HCT116 (cell line): ENCODE measurements at regions not wholly inside any gene's neighbourhood (a gene's known extent, or its start where the extent isn't known, plus 50 kb on each side); places are given as distances from the start of the nearest gene placed in this dataset.

Experiments used
- EGR1 ChIP-seq: IDR thresholded peaks from 2 replicates; pipeline ENCODE4 v1.6.1; 2012; ENCODE audit warnings: low read depth
- POLR2A ChIP-seq: IDR thresholded peaks from 2 replicates; pipeline ENCODE4 v1.7.0; 2011; ENCODE audit warnings: borderline replicate concordance; ENCODE audit not compliant: insufficient read depth, insufficient read length; ENCODE audit errors: extremely low read depth
- POLR2AphosphoS5 ChIP-seq: IDR thresholded peaks from 2 replicates; pipeline ENCODE4 v1.6.1; 2011; ENCODE audit warnings: mild to moderate bottlenecking, low read depth, low read length, moderate library complexity
- RAD21 ChIP-seq: IDR thresholded peaks from 2 replicates; pipeline ENCODE4 v1.6.1; 2012; ENCODE audit warnings: low read depth, mild to moderate bottlenecking
- SIN3A ChIP-seq: IDR thresholded peaks from 2 replicates; pipeline ENCODE4 v1.6.1; 2012; ENCODE audit warnings: low read depth
- TF ChIP-seq, protein P1 (sequence below), 3 experiments: fragments of 200-600 bp in 1 of 3; sonication (generic) in 1 of 3; IDR thresholded peaks in 2 of 3; conservative IDR thresholded peaks in 1 of 3; 2 replicates each; pipeline ENCODE4 v1.5.1; 2012 to 2017; ENCODE audit warnings: low read depth in 2 of 3, low read length in 2 of 3, antibody characterized with exemption in 1 of 3, borderline replicate concordance in 1 of 3, control low read depth in 1 of 3, mild to moderate bottlenecking in 1 of 3, mixed read lengths in 1 of 3, mixed run types in 1 of 3, moderate library complexity in 1 of 3; ENCODE audit not compliant: insufficient read depth in 1 of 3
- TF ChIP-seq, protein P2 (sequence below): IDR thresholded peaks from 2 replicates; pipeline ENCODE4 v1.6.1; 2012
- TF ChIP-seq, protein P3 (sequence below): IDR thresholded peaks from 2 replicates; pipeline ENCODE4 v1.6.1; 2012

DNA sequence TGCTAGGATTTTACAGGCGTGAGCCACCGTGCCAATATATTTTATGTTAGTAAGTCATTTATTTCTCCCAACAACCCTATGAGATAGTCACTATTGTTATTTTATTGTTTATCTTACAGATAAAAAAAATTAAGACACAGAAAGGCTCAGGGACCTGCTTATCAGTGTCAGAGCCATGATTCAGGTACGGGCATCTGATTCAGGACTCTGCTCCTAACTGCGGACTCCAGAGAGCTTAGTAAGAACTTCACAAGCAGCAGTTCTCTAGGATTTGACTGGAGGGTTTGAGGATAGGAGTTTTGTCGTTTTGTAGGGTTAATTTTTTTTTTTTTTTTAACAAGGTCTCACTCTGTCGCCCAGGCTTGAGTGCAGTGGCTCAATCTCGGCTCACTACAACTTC is 174.2 kb downstream of the BCL11A start:
- TF ChIP-seq POLR2AphosphoS5 (no peak), POLR2A (no peak), EGR1 (no peak), RAD21 (no peak), SIN3A (no peak)
- TF ChIP-seq, protein P1, sequence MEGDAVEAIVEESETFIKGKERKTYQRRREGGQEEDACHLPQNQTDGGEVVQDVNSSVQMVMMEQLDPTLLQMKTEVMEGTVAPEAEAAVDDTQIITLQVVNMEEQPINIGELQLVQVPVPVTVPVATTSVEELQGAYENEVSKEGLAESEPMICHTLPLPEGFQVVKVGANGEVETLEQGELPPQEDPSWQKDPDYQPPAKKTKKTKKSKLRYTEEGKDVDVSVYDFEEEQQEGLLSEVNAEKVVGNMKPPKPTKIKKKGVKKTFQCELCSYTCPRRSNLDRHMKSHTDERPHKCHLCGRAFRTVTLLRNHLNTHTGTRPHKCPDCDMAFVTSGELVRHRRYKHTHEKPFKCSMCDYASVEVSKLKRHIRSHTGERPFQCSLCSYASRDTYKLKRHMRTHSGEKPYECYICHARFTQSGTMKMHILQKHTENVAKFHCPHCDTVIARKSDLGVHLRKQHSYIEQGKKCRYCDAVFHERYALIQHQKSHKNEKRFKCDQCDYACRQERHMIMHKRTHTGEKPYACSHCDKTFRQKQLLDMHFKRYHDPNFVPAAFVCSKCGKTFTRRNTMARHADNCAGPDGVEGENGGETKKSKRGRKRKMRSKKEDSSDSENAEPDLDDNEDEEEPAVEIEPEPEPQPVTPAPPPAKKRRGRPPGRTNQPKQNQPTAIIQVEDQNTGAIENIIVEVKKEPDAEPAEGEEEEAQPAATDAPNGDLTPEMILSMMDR (IDR thresholded peaks at IDR 0.05 in 2 of 3, conservative IDR thresholded peaks at IDR 0.05 in 1 of 3; ENCODE audit: borderline replicate concordance in 1 of 3, insufficient read depth in 1 of 3, low read depth in 2 of 3, low read length in 2 of 3), result no peak
- TF ChIP-seq, protein P2, sequence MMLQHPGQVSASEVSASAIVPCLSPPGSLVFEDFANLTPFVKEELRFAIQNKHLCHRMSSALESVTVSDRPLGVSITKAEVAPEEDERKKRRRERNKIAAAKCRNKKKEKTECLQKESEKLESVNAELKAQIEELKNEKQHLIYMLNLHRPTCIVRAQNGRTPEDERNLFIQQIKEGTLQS, result no peak
- TF ChIP-seq, protein P3, sequence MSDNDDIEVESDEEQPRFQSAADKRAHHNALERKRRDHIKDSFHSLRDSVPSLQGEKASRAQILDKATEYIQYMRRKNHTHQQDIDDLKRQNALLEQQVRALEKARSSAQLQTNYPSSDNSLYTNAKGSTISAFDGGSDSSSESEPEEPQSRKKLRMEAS, result no peak
